ENCODE measurements at regions not wholly inside any gene's neighbourhood (a gene's known extent, or its start where the extent isn't known, plus 50 kb on each side); places are given as distances from the start of the nearest gene placed in this dataset.

DNA sequence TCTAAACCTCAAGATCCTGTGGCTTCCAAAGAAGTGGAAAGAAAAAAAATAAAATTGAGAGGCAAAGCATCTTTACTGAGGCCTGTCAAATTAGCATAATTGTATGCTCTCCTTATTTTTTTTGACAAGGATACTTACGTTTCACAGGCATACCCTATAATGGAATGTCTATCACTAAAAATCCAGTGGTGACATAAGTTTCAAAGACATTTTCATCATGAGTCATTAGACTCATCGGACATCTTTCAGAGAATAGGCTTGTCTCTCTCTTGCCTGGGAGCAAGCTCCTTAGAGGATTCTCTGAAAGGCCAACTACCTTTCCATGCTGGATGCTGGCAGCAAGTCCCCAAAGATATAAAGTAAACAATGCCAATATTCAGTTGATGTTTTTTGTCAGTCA lies 380.7 kb upstream of the STEAP1 start:
- Mint-ChIP-seq H3K36me3 (ENCODE audit: low read depth) (no peaks in the 10 kb centered on the region), H3K9me3 (no peaks in the 10 kb centered on the region), H3K4me1 (no peaks in the 10 kb centered on the region), H3K4me3 (no peak overlapping the region), H3K27me3 (ENCODE audit: low read depth) (no peaks in the 10 kb centered on the region), H3K27ac (no peak overlapping the region)
- TF ChIP-seq, protein P1, sequence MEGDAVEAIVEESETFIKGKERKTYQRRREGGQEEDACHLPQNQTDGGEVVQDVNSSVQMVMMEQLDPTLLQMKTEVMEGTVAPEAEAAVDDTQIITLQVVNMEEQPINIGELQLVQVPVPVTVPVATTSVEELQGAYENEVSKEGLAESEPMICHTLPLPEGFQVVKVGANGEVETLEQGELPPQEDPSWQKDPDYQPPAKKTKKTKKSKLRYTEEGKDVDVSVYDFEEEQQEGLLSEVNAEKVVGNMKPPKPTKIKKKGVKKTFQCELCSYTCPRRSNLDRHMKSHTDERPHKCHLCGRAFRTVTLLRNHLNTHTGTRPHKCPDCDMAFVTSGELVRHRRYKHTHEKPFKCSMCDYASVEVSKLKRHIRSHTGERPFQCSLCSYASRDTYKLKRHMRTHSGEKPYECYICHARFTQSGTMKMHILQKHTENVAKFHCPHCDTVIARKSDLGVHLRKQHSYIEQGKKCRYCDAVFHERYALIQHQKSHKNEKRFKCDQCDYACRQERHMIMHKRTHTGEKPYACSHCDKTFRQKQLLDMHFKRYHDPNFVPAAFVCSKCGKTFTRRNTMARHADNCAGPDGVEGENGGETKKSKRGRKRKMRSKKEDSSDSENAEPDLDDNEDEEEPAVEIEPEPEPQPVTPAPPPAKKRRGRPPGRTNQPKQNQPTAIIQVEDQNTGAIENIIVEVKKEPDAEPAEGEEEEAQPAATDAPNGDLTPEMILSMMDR (IDR thresholded peaks at IDR 0.05; ENCODE audit: unreplicated experiment in 3 of 3), result no peak

DNA sequence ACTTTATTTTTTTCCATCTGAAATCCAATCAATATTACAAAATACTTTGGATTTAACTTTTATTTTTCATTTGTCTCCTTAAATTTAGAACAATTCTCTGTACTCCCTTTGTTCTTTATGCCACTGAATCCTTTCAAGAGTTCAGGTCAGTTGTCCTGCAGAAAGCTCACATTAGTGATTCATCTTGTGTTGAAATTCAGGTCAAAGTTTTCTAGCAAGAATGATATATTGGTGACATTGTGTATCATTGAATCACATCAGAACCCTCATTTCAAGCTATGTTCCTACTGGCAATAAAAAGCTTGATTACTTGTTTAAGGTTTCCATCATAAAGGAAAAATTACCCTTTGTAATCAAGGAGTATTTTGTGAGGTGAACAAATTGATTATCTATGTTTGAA lies 378.8 kb upstream of the STEAP1 start:
- Mint-ChIP-seq H3K27me3 (ENCODE audit: low read depth) (peaks cover 4% of the 10 kb centered on the region), H3K4me1 (no peaks in the 10 kb centered on the region), H3K27ac (no peak overlapping the region), H3K36me3 (ENCODE audit: low read depth) (no peaks in the 10 kb centered on the region), H3K4me3 (no peak overlapping the region), H3K9me3 (no peaks in the 10 kb centered on the region)
- TF ChIP-seq, protein P1 (IDR thresholded peaks at IDR 0.05; ENCODE audit: unreplicated experiment in 3 of 3), result no peak

DNA sequence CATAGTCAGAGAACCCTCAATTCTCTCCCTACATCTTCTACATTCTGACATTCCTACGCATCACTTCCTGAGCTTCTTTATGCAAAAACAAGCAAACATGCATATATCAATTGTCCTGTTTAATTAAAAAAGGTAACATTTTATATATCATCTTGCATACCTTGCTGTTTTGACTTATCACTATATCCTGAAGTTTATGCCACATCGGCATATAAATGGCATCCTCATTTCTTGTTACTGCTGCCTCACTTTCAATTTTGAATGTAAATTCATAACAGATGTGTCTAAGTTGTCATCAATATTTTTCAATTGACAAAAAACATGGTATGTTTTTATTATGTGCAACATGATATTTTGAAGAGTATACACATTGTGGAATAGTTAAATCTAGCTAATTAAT lies 377.3 kb upstream of the STEAP1 start:
- H3K4me1 Mint-ChIP-seq, result no peaks in the 10 kb centered on the region
- TF ChIP-seq, protein P1 (IDR thresholded peaks at IDR 0.05; ENCODE audit: unreplicated experiment in 3 of 3), result no peak
- peaks cover 4% of the 10 kb centered on the region for H3K27me3 Mint-ChIP-seq (ENCODE audit: low read depth)
- no peaks in the 10 kb centered on the region for H3K36me3 Mint-ChIP-seq (ENCODE audit: low read depth)
- H3K9me3 Mint-ChIP-seq, result no peaks in the 10 kb centered on the region
- H3K27ac Mint-ChIP-seq, result no peak overlapping the region
- H3K4me3 Mint-ChIP-seq, result no peak overlapping the region

DNA sequence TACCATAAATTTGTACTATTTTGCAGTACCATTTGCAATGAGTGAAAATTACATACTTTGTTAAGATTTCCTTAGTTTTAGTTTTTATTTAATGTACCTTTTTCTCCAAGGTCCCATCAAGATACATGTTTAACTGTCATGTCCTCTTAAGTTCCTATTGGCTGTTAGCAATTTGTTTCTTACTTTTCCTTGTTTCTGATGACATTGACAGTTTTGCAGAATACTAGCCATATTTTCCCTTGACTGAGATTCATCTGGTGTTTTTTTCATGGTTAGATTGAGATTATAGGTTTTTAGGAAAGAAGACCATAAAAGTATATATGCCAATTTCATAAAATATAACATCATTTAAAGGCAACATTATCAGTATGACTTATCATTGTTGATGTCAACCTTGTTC lies 376.8 kb upstream of the STEAP1 start:
- TF ChIP-seq, protein P1 (IDR thresholded peaks at IDR 0.05; ENCODE audit: unreplicated experiment in 3 of 3), result no peak
- Mint-ChIP-seq H3K36me3 (ENCODE audit: low read depth) (no peaks in the 10 kb centered on the region), H3K4me3 (no peak overlapping the region), H3K27ac (no peak overlapping the region), H3K9me3 (no peaks in the 10 kb centered on the region), H3K4me1 (no peaks in the 10 kb centered on the region), H3K27me3 (ENCODE audit: low read depth) (peaks cover 4% of the 10 kb centered on the region)

DNA sequence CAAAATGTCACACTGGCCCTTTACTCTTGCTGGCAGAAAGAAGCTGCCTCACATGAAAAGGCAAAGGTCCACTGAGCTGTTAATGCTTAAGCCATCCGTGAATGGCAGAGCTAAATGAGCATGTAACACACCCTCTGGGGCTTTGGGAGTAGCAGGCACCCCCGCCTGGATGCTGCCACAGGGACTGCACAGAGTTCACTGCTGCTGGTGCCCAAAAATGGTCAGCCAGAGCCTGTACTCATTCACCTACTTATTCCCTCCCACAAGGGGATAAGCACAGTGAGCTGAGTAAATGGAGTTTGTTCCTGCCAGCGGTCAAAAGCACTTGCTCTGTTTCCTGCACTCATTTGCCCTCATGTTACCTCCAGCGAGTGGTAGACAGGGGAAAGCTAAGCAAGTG lies 374.0 kb upstream of the STEAP1 start:
- Mint-ChIP-seq H3K4me1 (no peaks in the 10 kb centered on the region), H3K27ac (peak overlapping the region; percentile 86 to 91 (median 86)), H3K9me3 (no peaks in the 10 kb centered on the region), H3K36me3 (ENCODE audit: low read depth) (no peaks in the 10 kb centered on the region), H3K27me3 (ENCODE audit: low read depth) (peaks cover 4% of the 10 kb centered on the region), H3K4me3 (no peak overlapping the region)
- TF ChIP-seq, protein P1 (IDR thresholded peaks at IDR 0.05; ENCODE audit: unreplicated experiment in 3 of 3), result no peak

DNA sequence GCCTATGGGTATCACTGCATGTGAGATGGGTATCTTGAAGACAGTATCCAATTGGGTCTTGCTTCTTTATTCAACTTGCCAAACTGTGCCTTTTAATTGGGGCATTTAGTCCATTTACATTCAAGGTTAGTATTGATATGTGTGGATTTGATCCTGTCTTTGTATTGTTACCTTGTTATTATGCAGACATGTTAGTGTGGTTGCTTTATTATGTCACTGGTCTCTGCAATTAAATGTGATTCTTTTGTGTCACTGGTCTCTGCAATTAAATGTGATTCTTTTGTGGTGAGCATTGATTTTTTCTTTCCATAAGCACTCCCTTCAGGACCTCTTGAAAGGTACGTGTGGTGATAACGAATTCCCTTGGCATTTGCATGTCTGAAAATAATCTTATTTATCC lies 357.8 kb upstream of the STEAP1 start:
- Mint-ChIP-seq H3K36me3 (ENCODE audit: low read depth) (no peaks in the 10 kb centered on the region), H3K4me3 (no peak overlapping the region), H3K9me3 (no peaks in the 10 kb centered on the region), H3K27ac (no peak overlapping the region), H3K4me1 (no peaks in the 10 kb centered on the region), H3K27me3 (ENCODE audit: low read depth) (no peaks in the 10 kb centered on the region)
- TF ChIP-seq, protein P1 (IDR thresholded peaks at IDR 0.05; ENCODE audit: unreplicated experiment in 3 of 3), result no peak

All from nephron (organoid).